T-cell (primary cell): ENCODE measurements at regions not wholly inside any gene's neighbourhood (a gene's known extent, or its start where the extent isn't known, plus 50 kb on each side); places are given as distances from the start of the nearest gene placed in this dataset.
"Not testable (repeated sequence)": the region's sequence is repeated elsewhere in the genome, so short reads cannot be mapped to it uniquely, and the experiment has no call there.

Experiments used
- ATAC-seq, 4 experiments: fragments of 200-7000 bp in 3 of 4; fragments of 150-1000 bp in 1 of 4; cut with Tn5 transposase; replicated peaks in 1 of 4; 1 replicate in 3 of 4; 2 replicates in 1 of 4; pipeline ENCODE4 v1.10.0; 2021; ENCODE audit warnings: moderate library complexity in 3 of 4, mild to moderate bottlenecking in 2 of 4, moderate number of reproducible peaks in 1 of 4
- CTCF ChIA-PET, 2 donors: fragments of 300-600 bp; sonication (Branson Sonifier 250); formaldehyde crosslinking; loops; one replicate each; lab custom pipeline; 2022; ENCODE audit warnings: antibody characterized with exemption in 2 of 2; lab: Charles Lee
- POLR2A ChIA-PET, 2 donors: fragments of 300-600 bp; sonication (Branson Sonifier 250); formaldehyde crosslinking; loops; one replicate each; lab custom pipeline; 2022; ENCODE audit warnings: antibody characterized with exemption in 2 of 2; lab: Charles Lee
- DNase-seq, 35 experiments: peaks; one replicate each; pipeline versions ENCODE4 v3.0.0 to v3.0.0-alpha.2; 2013 to 2023
- H3K27ac ChIP-seq: one replicate; pipeline ENCODE4 v1.5.1; 2013; ENCODE audit warnings: low read length
- H3K27me3 ChIP-seq, 2 experiments: replicated peaks in 1 of 2; 1 replicate in 1 of 2; 2 replicates in 1 of 2; pipeline versions ENCODE4 v1.6.1 to v1.7.0; 2013; ENCODE audit warnings: low read length in 1 of 2, mixed read lengths in 1 of 2; ENCODE audit not compliant: control insufficient read depth in 2 of 2, insufficient read depth in 2 of 2; ENCODE audit errors: extremely low read depth in 1 of 2
- H3K36me3 ChIP-seq, 2 donors: 1 replicate in 1 of 2; 2 replicates in 1 of 2; pipeline versions ENCODE4 v1.6.1 to v1.7.0; 2013; ENCODE audit warnings: low read length in 1 of 2; ENCODE audit not compliant: control insufficient read depth in 2 of 2, insufficient read depth in 1 of 2; ENCODE audit errors: extremely low read depth in 1 of 2
- H3K4me1 ChIP-seq, 2 experiments: 1 replicate in 1 of 2; 2 replicates in 1 of 2; pipeline versions ENCODE4 v1.6.1 to v1.7.0; 2013; ENCODE audit warnings: low read length in 2 of 2, mixed read lengths in 1 of 2; ENCODE audit not compliant: insufficient read depth in 2 of 2, control insufficient read depth in 1 of 2; ENCODE audit errors: extremely low read depth in 1 of 2
- H3K4me3 ChIP-seq, 2 donors: 1 replicate in 1 of 2; 2 replicates in 1 of 2; pipeline versions ENCODE4 v1.5.1 to v1.7.0; 2013; ENCODE audit warnings: mild to moderate bottlenecking in 2 of 2, low read length in 1 of 2, moderate library complexity in 1 of 2; ENCODE audit not compliant: control insufficient read depth in 1 of 2; ENCODE audit errors: extremely low read depth in 1 of 2
- H3K9me3 ChIP-seq: 2 replicates; pipeline ENCODE4 v1.7.0; 2013
- H3K27ac Mint-ChIP-seq, 2 donors: one replicate each; pipeline ENCODE4 v1.8.0; 2020 to 2021; ENCODE audit warnings: mild to moderate bottlenecking in 2 of 2, mixed read lengths in 2 of 2
- H3K27me3 Mint-ChIP-seq, 2 donors: one replicate each; pipeline ENCODE4 v1.8.0; 2021 to 2022; ENCODE audit warnings: mixed read lengths in 2 of 2
- H3K36me3 Mint-ChIP-seq: one replicate; pipeline ENCODE4 v1.8.0; 2021; ENCODE audit warnings: mixed read lengths
- H3K4me1 Mint-ChIP-seq, 3 donors: one replicate each; pipeline ENCODE4 v1.8.0; 2020 to 2022; ENCODE audit warnings: mixed read lengths in 3 of 3, mild to moderate bottlenecking in 1 of 3
- H3K4me3 Mint-ChIP-seq, 3 donors: one replicate each; pipeline ENCODE4 v1.8.0; 2020 to 2022; ENCODE audit warnings: mild to moderate bottlenecking in 3 of 3, mixed read lengths in 3 of 3, moderate library complexity in 3 of 3
- H3K9me3 Mint-ChIP-seq, 3 donors: one replicate each; pipeline ENCODE4 v1.8.0; 2020 to 2022; ENCODE audit warnings: mixed read lengths in 3 of 3
- WGBS: methylation state at CpG from one replicate; pipeline ENCODE4 v1.1.5; 2013; ENCODE audit warnings: missing lambda C conversion rate; ENCODE audit not compliant: insufficient coverage; 5-methylcytosine and 5-hydroxymethylcytosine counted together

DNA sequence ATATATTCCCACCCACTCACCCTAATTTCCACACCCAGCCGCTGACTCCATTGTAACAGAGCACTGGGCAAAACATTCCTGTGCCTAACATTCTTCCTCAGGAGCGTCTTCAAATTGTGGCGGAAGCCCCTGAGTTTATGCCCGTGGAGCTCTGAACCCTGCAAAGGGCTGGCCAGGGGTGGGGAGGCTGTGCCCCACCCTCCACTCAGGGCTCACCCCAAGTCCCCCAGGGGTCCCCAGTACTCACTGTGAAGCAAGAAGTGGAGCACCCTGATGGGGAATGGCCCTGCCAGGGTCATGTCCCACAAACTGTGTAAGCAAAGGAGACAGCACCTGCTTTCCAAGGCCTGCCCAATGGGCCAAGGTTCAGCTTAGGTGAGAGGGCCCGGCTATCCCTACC, 303.2 kb downstream of the PREX1 start:
- no peaks in the 10 kb centered on the region for H3K9me3 ChIP-seq
- no peak overlapping the region for H3K27ac ChIP-seq
- no peaks in the 10 kb centered on the region for H3K36me3 Mint-ChIP-seq
- CTCF ChIA-PET: no interaction called here
- ATAC-seq (no peak), DNase-seq (no peak)
- peaks cover 0 to 3% (median 3%) of the 10 kb centered on the region in 3 donors for H3K9me3 Mint-ChIP-seq
- no peak overlapping the region for H3K27ac Mint-ChIP-seq
- H3K27me3 Mint-ChIP-seq: peaks cover 26 to 28% of the 10 kb centered on the region in 2 donors
- no peak overlapping the region for H3K4me3 Mint-ChIP-seq
- no peaks in the 10 kb centered on the region for H3K4me1 ChIP-seq
- H3K36me3 ChIP-seq: no peaks in the 10 kb centered on the region
- no peak overlapping the region for H3K4me3 ChIP-seq
- H3K4me1 Mint-ChIP-seq: no peaks in the 10 kb centered on the region
- 96% methylated on average over 3 of the region's 5 CpGs for WGBS
- peaks cover 0 to 39% of the 10 kb centered on the region in 2 experiments for H3K27me3 ChIP-seq
- POLR2A ChIA-PET: no interaction called here

DNA sequence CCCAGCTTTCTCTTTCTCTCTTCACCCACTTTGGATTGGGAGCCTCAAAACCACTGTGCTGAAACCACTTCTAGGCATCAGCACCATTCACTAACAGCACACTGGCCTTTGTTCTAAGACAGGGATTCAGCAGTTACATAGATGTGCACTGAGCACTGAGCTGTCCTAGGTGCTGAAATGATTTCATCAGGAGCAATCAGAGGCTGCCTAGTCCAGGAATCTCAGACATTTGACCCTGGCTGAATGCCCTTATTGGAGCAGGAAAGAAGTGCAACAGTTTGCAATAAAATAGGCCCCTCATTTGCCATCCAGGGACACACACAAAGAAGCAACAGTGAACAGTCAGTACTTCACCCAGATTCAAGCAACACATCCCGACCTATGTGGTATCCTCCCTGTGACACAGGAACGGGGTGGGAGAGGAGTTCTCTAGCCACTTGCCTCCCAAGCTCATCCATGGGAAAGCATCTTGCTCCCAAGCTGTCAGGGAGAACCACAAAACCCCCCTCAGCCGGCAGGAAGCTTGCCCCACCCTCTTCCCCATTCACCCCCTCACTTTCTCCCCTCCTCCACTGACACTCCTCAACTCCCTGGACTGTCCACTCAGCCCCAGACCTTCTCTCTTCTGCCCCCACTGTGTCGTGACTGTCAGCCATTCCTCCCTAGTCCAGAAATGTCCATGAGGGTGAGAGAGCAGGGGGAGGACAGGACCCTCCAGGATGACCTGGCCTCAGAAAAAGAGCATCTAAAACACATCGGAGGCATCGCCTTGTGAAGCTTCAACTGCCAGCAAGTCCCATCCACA, 304.4 kb downstream of the PREX1 start:
- Mint-ChIP-seq H3K27me3 (peaks cover 23 to 28% of the 10 kb centered on the region in 2 donors), H3K4me1 (no peaks in the 10 kb centered on the region), H3K36me3 (no peaks in the 10 kb centered on the region), H3K4me3 (no peak overlapping the region), H3K27ac (no peak overlapping the region), H3K9me3 (peaks cover 0 to 3% (median 3%) of the 10 kb centered on the region in 3 donors)
- H3K9me3 ChIP-seq: no peaks in the 10 kb centered on the region
- no peaks in the 10 kb centered on the region for H3K4me1 ChIP-seq
- H3K36me3 ChIP-seq: no peaks in the 10 kb centered on the region
- ATAC-seq (no peak), DNase-seq (peak in 1 of 35 experiments; percentile 12)
- no peak overlapping the region for H3K27ac ChIP-seq
- no peak overlapping the region for H3K4me3 ChIP-seq
- 66% methylated on average over 4 of the region's 6 CpGs for WGBS
- peaks cover 0 to 37% of the 10 kb centered on the region in 2 experiments for H3K27me3 ChIP-seq
- POLR2A ChIA-PET: no interaction called here
- CTCF ChIA-PET: no interaction called here

- no peak overlapping the region for H3K27ac ChIP-seq
- Mint-ChIP-seq H3K27me3 (peaks cover 22 to 26% of the 10 kb centered on the region in 2 donors), H3K27ac (no peak overlapping the region), H3K36me3 (no peaks in the 10 kb centered on the region), H3K9me3 (peaks cover 0 to 3% (median 3%) of the 10 kb centered on the region in 3 donors), H3K4me1 (peaks cover 0 to 6% (median 4%) of the 10 kb centered on the region in 3 donors), H3K4me3 (no peak overlapping the region)
- H3K9me3 ChIP-seq: no peaks in the 10 kb centered on the region
- ChIA-PET CTCF (no interaction called here), POLR2A (no interaction called here)
- H3K27me3 ChIP-seq: peaks cover 0 to 29% of the 10 kb centered on the region in 2 experiments
- H3K36me3 ChIP-seq: no peaks in the 10 kb centered on the region
- 71% methylated on average over 4 of the region's 5 CpGs for WGBS
- ATAC-seq (no peak), DNase-seq (no peak)
- no peaks in the 10 kb centered on the region for H3K4me1 ChIP-seq
- no peak overlapping the region for H3K4me3 ChIP-seq
Observed at GRCh38 chr20:48521121-48521520, 306.7 kb downstream of the PREX1 start.

GRCh38 chr20:48516196-48516595, 311.6 kb downstream of the PREX1 start:
- H3K9me3 Mint-ChIP-seq, H3K4me3 Mint-ChIP-seq, H3K4me3 ChIP-seq, CTCF ChIA-PET, H3K4me1 ChIP-seq, H3K27ac ChIP-seq, H3K4me1 Mint-ChIP-seq, H3K27ac Mint-ChIP-seq, H3K36me3 ChIP-seq, ATAC-seq, DNase-seq, H3K9me3 ChIP-seq, POLR2A ChIA-PET, H3K36me3 Mint-ChIP-seq: not testable (repeated sequence)
- peaks cover 20 to 32% of the 10 kb centered on the region in 2 donors for H3K27me3 Mint-ChIP-seq
- 43% methylated on average over 9 of the region's 11 CpGs for WGBS
- peaks cover 0 to 18% of the 10 kb centered on the region in 2 experiments for H3K27me3 ChIP-seq

DNA sequence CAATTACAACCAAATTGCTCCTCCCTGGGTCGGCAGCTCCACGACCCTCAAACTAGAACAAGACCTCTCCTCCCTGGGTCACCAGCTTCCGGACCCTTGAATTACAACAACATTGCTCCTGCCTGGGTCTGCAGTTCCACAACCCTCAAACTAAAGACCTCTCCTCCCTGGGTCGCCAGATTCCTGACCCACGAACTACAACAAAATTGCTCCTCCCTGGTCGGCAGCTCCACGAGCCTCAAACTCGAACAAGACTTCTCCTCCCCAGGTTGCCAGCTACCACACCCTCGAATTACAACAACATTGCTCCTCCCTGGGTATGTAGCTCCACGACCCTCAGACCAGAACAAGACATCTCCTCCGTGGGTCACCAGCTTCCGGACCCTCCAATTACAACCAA, 313.2 kb downstream of the PREX1 start:
- CTCF ChIA-PET, H3K27ac Mint-ChIP-seq, H3K9me3 ChIP-seq, H3K4me1 Mint-ChIP-seq, H3K9me3 Mint-ChIP-seq, H3K27ac ChIP-seq, ATAC-seq, POLR2A ChIA-PET, H3K36me3 ChIP-seq, H3K4me3 Mint-ChIP-seq, H3K27me3 ChIP-seq, H3K36me3 Mint-ChIP-seq, H3K4me1 ChIP-seq, H3K4me3 ChIP-seq: not testable (repeated sequence)
- WGBS: 20% methylated on average over 1 of the region's 12 CpGs
- peak in 1 of 35 experiments; percentile 18 for DNase-seq
- H3K27me3 Mint-ChIP-seq: peaks cover 22 to 31% of the 10 kb centered on the region in 2 donors

DNA sequence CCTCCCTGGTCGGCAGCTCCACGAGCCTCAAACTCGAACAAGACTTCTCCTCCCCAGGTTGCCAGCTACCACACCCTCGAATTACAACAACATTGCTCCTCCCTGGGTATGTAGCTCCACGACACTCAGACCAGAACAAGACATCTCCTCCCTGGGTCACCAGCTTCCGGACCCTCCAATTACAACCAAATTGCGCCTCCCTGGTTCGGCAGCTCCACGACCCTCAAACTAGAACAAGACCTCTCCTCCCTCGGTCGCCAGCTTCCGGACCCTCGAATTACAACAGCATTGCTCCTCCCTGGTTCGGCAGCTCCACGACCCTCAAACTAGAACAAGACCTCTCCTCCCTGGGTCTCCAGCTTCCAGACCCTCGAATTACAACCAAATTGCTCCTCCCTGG, 315.3 kb downstream of the PREX1 start:
- peaks cover 19 to 35% of the 10 kb centered on the region in 2 donors for H3K27me3 Mint-ChIP-seq

More for the DNA sequence above, 315.3 kb downstream of the PREX1 start:
- H3K27ac Mint-ChIP-seq, H3K27me3 ChIP-seq, H3K4me1 ChIP-seq, H3K4me1 Mint-ChIP-seq, H3K4me3 Mint-ChIP-seq, H3K36me3 ChIP-seq, H3K9me3 ChIP-seq, CTCF ChIA-PET, DNase-seq, H3K27ac ChIP-seq, POLR2A ChIA-PET, ATAC-seq, H3K9me3 Mint-ChIP-seq, H3K4me3 ChIP-seq, H3K36me3 Mint-ChIP-seq: not testable (repeated sequence)
- 50% methylated on average over 1 of the region's 16 CpGs for WGBS
